ENCODE measurements at regions not wholly inside any gene's neighbourhood (a gene's known extent, or its start where the extent isn't known, plus 50 kb on each side); places are given as distances from the start of the nearest gene placed in this dataset.
"Not testable (repeated sequence)": the region's sequence is repeated elsewhere in the genome, so short reads cannot be mapped to it uniquely, and the experiment has no call there.

- Histone ChIP-seq H3K4me3 (0 out of 2 replicates have a peak overlapping the region, but pooled peaks have one; percentile 29), H3K9me3 (0 out of 2 replicates have a peak, but pooled peaks cover 5% of the 10 kb centered on the region), H4K20me1 (no peaks in the 10 kb centered on the region), H3K4me2 (peak overlapping the region; percentile 97), H3K4me1 (peaks cover 68% of the 10 kb centered on the region), H3K27ac (peak overlapping the region; percentile 97), H3K9ac (peak overlapping the region; percentile 88), H3K36me3 (no peaks in the 10 kb centered on the region), H3K27me3 (no peaks in the 10 kb centered on the region)
- no peak for TF ChIP-seq Cebpa-rat (IDR thresholded peaks at IDR 0.05)
These were observed 260.1 kb downstream of the COL4A1 start for GRCh38 chr13:110046811-110047210.

- H3K27ac ChIP-seq = peak overlapping the region; percentile 97
- TF ChIP-seq Cebpa-rat (IDR thresholded peaks at IDR 0.05) = 0 out of 2 replicates have a peak, but pooled peaks have one; percentile 35
- H3K4me1 ChIP-seq = peaks cover 68% of the 10 kb centered on the region
- H3K9ac ChIP-seq = peak overlapping the region; percentile 88
- peak overlapping the region; percentile 64 for H3K4me3 ChIP-seq
- H3K4me2 ChIP-seq = peak overlapping the region; percentile 97
- H3K36me3 ChIP-seq = no peaks in the 10 kb centered on the region
- H3K9me3 ChIP-seq = peaks cover 10% of the 10 kb centered on the region; the same call in 1 of the 2 replicates
- H3K27me3 ChIP-seq = no peaks in the 10 kb centered on the region
- no peaks in the 10 kb centered on the region for H4K20me1 ChIP-seq
These were observed 259.5 kb upstream of the IRS2 start for GRCh38 chr13:110045919-110046318.

GRCh38 chr13:110045202-110045601 lies 258.8 kb upstream of the IRS2 start:
- Histone ChIP-seq H3K4me2 (peak overlapping the region; percentile 97), H3K9me3 (peaks cover 10% of the 10 kb centered on the region; the same call in 1 of the 2 replicates), H4K20me1 (no peaks in the 10 kb centered on the region), H3K4me1 (peaks cover 68% of the 10 kb centered on the region), H3K4me3 (peak overlapping the region; percentile 64), H3K27me3 (no peaks in the 10 kb centered on the region), H3K9ac (peak overlapping the region; percentile 88), H3K27ac (peak overlapping the region; percentile 97), H3K36me3 (no peaks in the 10 kb centered on the region)
- TF ChIP-seq Cebpa-rat (IDR thresholded peaks at IDR 0.05) = no peak

- Histone ChIP-seq H3K9ac (peak overlapping the region; percentile 88), H3K27ac (peak overlapping the region; percentile 97)
These were observed 258.2 kb upstream of the IRS2 start for GRCh38 chr13:110044551-110045111.

GRCh38 chr13:110042253-110042950 lies 256.0 kb upstream of the IRS2 start:
- H3K9me3 ChIP-seq = peaks cover 15% of the 10 kb centered on the region
- H3K4me3 ChIP-seq = peak overlapping the region; percentile 64
- H3K27me3 ChIP-seq = no peaks in the 10 kb centered on the region
- no peaks in the 10 kb centered on the region for H4K20me1 ChIP-seq
- no peaks in the 10 kb centered on the region for H3K36me3 ChIP-seq
- peak overlapping the region; percentile 97 for H3K27ac ChIP-seq
- TF ChIP-seq Cebpa-rat (IDR thresholded peaks at IDR 0.05) = no peak
- H3K4me1 ChIP-seq = peaks cover 76% of the 10 kb centered on the region
- peak overlapping the region; percentile 97 for H3K4me2 ChIP-seq
- peak overlapping the region; percentile 88 for H3K9ac ChIP-seq

More at GRCh38 chr13:110044551-110045111, 258.2 kb upstream of the IRS2 start:
- Histone ChIP-seq H3K4me1 (peaks cover 71% of the 10 kb centered on the region), H3K4me2 (peak overlapping the region; percentile 97), H4K20me1 (no peaks in the 10 kb centered on the region), H3K36me3 (no peaks in the 10 kb centered on the region), H3K9me3 (peaks cover 8% of the 10 kb centered on the region), H3K27me3 (no peaks in the 10 kb centered on the region), H3K4me3 (peak overlapping the region; percentile 64)
- no peak for TF ChIP-seq Cebpa-rat (IDR thresholded peaks at IDR 0.05)

- H3K4me3 ChIP-seq, H3K4me2 ChIP-seq, H3K9ac ChIP-seq, H3K36me3 ChIP-seq, H3K27ac ChIP-seq, H3K27me3 ChIP-seq, H4K20me1 ChIP-seq: not testable (repeated sequence)
- Histone ChIP-seq H3K4me1 (peaks cover 76% of the 10 kb centered on the region), H3K9me3 (peaks cover 19% of the 10 kb centered on the region)
These were observed 255.3 kb upstream of the IRS2 start for GRCh38 chr13:110041638-110042037.

GRCh38 chr13:110037925-110038573 lies 251.7 kb upstream of the IRS2 start:
- Histone ChIP-seq H3K27ac (peak overlapping the region; percentile 56), H4K20me1 (no peaks in the 10 kb centered on the region), H3K4me2 (peak overlapping the region; percentile 72), H3K4me3 (peak overlapping the region; percentile 43; the same call in 1 of the 2 replicates), H3K4me1 (peaks cover 74% of the 10 kb centered on the region), H3K9me3 (peaks cover 27% of the 10 kb centered on the region), H3K9ac (no peak overlapping the region), H3K27me3 (no peaks in the 10 kb centered on the region), H3K36me3 (peaks cover 17% of the 10 kb centered on the region)
- no peak for TF ChIP-seq Cebpa-rat (IDR thresholded peaks at IDR 0.05)

GRCh38 chr13:110036060-110036459 lies 249.7 kb upstream of the IRS2 start:
- peak overlapping the region; percentile 56; the same call in 1 of the 2 replicates for H3K27ac ChIP-seq
- H4K20me1 ChIP-seq = no peaks in the 10 kb centered on the region
- no peak overlapping the region for H3K9ac ChIP-seq
- no peak overlapping the region for H3K4me3 ChIP-seq
- H3K4me2 ChIP-seq = peak overlapping the region; percentile 21; the same call in 1 of the 2 replicates
- H3K9me3 ChIP-seq = peaks cover 41% of the 10 kb centered on the region
- no peaks in the 10 kb centered on the region for H3K27me3 ChIP-seq
- TF ChIP-seq Cebpa-rat (IDR thresholded peaks at IDR 0.05) = no peak
- H3K36me3 ChIP-seq = peaks cover 37% of the 10 kb centered on the region
- peaks cover 75% of the 10 kb centered on the region for H3K4me1 ChIP-seq

GRCh38 chr13:110034031-110034549 lies 247.7 kb upstream of the IRS2 start:
- H3K27ac ChIP-seq = peak overlapping the region; percentile 74

More at GRCh38 chr13:110034031-110034549, 247.7 kb upstream of the IRS2 start:
- Histone ChIP-seq H3K36me3 (peaks cover 48% of the 10 kb centered on the region), H3K9ac (peak overlapping the region; percentile 54; the same call in 1 of the 2 replicates), H3K4me2 (peak overlapping the region; percentile 76), H3K27me3 (no peaks in the 10 kb centered on the region), H3K4me1 (peaks cover 81% of the 10 kb centered on the region), H4K20me1 (no peaks in the 10 kb centered on the region), H3K9me3 (peaks cover 49% of the 10 kb centered on the region), H3K4me3 (0 out of 2 replicates have a peak overlapping the region, but pooled peaks have one; percentile 13)
- no peak for TF ChIP-seq Cebpa-rat (IDR thresholded peaks at IDR 0.05)

All from BLaER1 (cell line).